NCI-H446 treated with DMSO at 0.1 percent for 48 hours (cell line): ENCODE measurements at regions not wholly inside any gene's neighbourhood (a gene's known extent, or its start where the extent isn't known, plus 50 kb on each side); places are given as distances from the start of the nearest gene placed in this dataset.
A peak's percentile ranks its signal among the peaks of the same experiment; 100 is the strongest.
"Not testable (repeated sequence)": the region's sequence is repeated elsewhere in the genome, so short reads cannot be mapped to it uniquely, and the experiment has no call there.

Experiments used
- DNase-seq: peaks from one replicate; lab custom pipeline; 2025; lab: John Stamatoyannopoulos, UW

GRCh38 chr5:36739751-36740221, 133.4 kb downstream of the SLC1A3 start:
- DNase-seq = peak; percentile 58

GRCh38 chr5:36740259-36740898, 134.0 kb downstream of the SLC1A3 start:
- DNase-seq = no peak

GRCh38 chr5:36741128-36741527, 134.7 kb downstream of the SLC1A3 start:
- DNase-seq = no peak

- peak; percentile 42 for DNase-seq
Observed at GRCh38 chr5:36743891-36744772, 132.4 kb upstream of the NIPBL start.

GRCh38 chr5:36744773-36745589, 131.6 kb upstream of the NIPBL start:
- peak; percentile 17 for DNase-seq

- DNase-seq = not testable (repeated sequence)
Observed at GRCh38 chr5:36747794-36748193, 128.8 kb upstream of the NIPBL start.

GRCh38 chr5:36751886-36752285, 124.7 kb upstream of the NIPBL start:
- DNase-seq = no peak

GRCh38 chr5:36755342-36755741, 121.2 kb upstream of the NIPBL start:
- DNase-seq = no peak

- DNase-seq = no peak
Observed at GRCh38 chr5:36755920-36756488, 120.6 kb upstream of the NIPBL start.

GRCh38 chr5:36756848-36757247, 119.7 kb upstream of the NIPBL start:
- DNase-seq = no peak

- DNase-seq = no peak
Observed at GRCh38 chr5:36759117-36759516, 117.5 kb upstream of the NIPBL start.

GRCh38 chr5:36763454-36763853, 113.1 kb upstream of the NIPBL start:
- no peak for DNase-seq

GRCh38 chr5:36765876-36766275, 110.7 kb upstream of the NIPBL start:
- DNase-seq = no peak

GRCh38 chr5:36766981-36767380, 109.6 kb upstream of the NIPBL start:
- DNase-seq = no peak

GRCh38 chr5:36768450-36768849, 108.1 kb upstream of the NIPBL start:
- no peak for DNase-seq

GRCh38 chr5:36769129-36769770, 107.3 kb upstream of the NIPBL start:
- no peak for DNase-seq

- DNase-seq = no peak
Observed at GRCh38 chr5:36770125-36770524, 106.4 kb upstream of the NIPBL start.

- DNase-seq = no peak
Observed at GRCh38 chr5:36772276-36773140, 104.1 kb upstream of the NIPBL start.

GRCh38 chr5:36777105-36777757, 99.3 kb upstream of the NIPBL start:
- peak; percentile 10 for DNase-seq

- DNase-seq = no peak
Observed at GRCh38 chr5:36778336-36778735, 98.2 kb upstream of the NIPBL start.
